ENCODE measurements at regions not wholly inside any gene's neighbourhood (a gene's known extent, or its start where the extent isn't known, plus 50 kb on each side); places are given as distances from the start of the nearest gene placed in this dataset.

DNA sequence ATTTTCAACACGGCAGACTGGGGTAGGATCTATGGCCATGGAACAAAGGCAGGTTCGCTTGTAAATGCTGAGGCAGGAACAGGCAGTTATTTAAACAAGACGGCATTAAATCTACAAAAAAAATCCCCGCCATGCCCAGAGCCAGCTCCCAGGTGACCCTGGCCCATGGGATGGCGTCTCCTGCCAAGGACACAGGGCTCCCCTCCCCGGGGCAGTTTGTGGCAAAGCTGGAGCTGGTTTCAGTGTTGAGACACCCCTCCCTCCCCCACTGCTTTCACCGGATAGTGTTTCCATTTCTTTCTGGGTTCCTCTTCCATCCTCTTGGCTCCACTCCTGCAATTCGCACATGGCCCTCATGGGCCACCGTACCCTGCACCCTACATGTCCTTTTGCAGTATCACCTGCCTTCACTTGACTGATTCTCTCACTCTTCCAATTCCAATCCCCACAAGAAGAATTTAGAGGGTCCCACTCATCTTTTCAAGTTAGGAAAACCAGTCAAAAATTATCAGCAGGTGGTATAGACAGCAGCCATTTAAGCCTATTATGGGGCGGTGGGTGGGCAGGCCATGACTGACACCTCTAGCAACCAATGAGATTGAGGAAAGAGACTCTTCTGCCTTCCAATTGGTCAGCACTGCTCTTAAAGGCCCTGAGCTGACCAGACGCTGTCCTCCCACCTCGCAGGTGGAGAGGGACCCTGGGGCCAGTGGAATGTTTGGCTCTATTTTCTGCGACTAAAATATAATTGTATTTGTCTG is 52.0 kb downstream of the OLIG1 start:
- no peaks in the 10 kb centered on the region for H3K9me3 ChIP-seq (ENCODE audit: control insufficient read depth, low read length, poor library complexity, severe bottlenecking)
- Mint-ChIP-seq H3K27ac (no peak overlapping the region), H3K27me3 (peaks cover 6% of the 10 kb centered on the region), H3K36me3 (ENCODE audit: low read depth) (no peaks in the 10 kb centered on the region), H3K4me3 (no peak overlapping the region), H3K4me1 (peaks cover 6% of the 10 kb centered on the region)
- DNase-seq (no peak), ATAC-seq (no peak)

DNA sequence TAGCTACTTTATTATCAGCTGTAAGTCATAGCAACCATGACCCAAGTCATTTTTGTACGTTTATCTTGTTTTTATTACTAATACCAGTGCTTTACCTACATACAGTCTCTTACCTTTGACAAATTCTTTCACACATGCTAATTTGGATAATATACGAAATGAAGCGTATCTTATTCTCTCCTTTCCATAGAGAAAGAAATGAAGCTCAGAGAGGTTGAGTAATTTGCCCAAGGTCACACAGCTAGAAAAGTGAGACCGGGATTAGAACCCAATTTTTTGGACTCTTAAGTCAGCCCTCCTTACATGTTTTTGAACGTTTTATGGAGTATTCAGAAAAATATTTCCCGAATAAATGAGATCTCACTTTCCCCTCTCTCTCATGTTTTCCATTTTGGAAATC is 52.6 kb downstream of the OLIG1 start:
- no peaks in the 10 kb centered on the region for H3K36me3 Mint-ChIP-seq (ENCODE audit: low read depth)
- no peak overlapping the region for H3K27ac Mint-ChIP-seq
- peaks cover 8% of the 10 kb centered on the region for H3K27me3 Mint-ChIP-seq
- peaks cover 9% of the 10 kb centered on the region for H3K4me1 Mint-ChIP-seq
- ATAC-seq (no peak), DNase-seq (no peak)
- H3K9me3 ChIP-seq (ENCODE audit: control insufficient read depth, low read length, poor library complexity, severe bottlenecking): no peaks in the 10 kb centered on the region
- H3K4me3 Mint-ChIP-seq: no peak overlapping the region

DNA sequence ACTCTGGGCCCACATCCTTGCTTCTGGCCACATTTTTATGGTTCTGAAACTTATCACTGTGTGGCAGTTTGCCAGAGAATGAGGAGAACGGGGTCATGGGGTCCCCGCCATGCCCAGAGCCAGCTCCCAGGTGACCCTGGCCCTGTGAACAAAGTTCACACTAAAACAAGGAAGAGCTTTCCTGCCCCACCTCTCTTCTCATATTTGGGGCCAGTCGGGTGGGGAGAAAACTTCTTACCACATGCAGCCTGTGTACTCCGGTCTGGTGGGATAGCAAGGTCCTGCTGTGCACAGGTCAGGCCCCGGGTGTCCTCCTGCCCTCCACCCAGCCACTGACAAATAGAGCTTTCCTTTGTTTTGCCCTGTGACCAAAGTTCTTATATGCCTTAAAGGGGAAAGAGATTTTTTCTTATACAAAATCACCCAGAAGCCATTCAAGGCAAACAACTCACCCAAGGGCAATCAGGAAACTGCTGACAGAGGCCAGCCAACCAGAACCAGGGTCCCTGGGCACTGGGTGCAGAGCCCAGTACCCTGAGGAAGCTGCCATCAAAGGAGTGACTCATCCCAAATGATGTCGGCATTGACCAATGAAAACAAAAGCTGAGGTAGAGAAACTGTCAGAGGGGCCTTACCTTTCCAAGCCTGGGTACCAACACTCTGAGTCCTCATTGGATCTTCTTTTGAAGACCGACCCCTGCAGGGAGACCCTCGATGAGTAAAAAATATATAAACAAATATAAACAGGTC is 53.6 kb downstream of the OLIG1 start:
- peaks cover 11% of the 10 kb centered on the region for H3K4me1 Mint-ChIP-seq
- peaks cover 18% of the 10 kb centered on the region for H3K27me3 Mint-ChIP-seq

DNA sequence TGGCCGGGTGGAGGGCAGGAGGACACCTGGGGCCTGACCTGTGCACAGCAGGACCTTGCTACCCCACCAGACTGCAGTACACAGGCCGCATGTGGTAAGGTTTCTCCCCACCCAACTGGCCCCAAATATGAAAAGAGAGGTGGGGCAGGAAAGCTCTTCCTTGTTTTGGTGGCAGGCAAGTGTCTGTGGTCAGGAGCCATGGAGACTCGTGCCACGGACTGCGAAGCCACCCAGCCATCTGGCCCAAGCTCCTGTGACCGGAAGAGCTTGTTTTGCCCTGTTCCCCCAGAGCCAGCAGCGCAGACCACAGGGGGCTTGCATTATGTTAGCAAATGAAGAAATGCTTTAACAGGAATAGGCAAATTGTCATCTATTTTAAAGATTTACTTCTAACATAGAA is 54.9 kb downstream of the OLIG1 start:
- no peaks in the 10 kb centered on the region for H3K9me3 ChIP-seq (ENCODE audit: control insufficient read depth, low read length, poor library complexity, severe bottlenecking)
- H3K4me1 Mint-ChIP-seq: peaks cover 11% of the 10 kb centered on the region
- no peak overlapping the region for H3K27ac Mint-ChIP-seq
- no peak overlapping the region for H3K4me3 Mint-ChIP-seq
- H3K36me3 Mint-ChIP-seq (ENCODE audit: low read depth): no peaks in the 10 kb centered on the region
- peaks cover 27% of the 10 kb centered on the region for H3K27me3 Mint-ChIP-seq
- DNase-seq (no peak), ATAC-seq (no peak)

More for the DNA sequence above, 53.6 kb downstream of the OLIG1 start:
- DNase-seq (no peak), ATAC-seq (no peak)
- no peaks in the 10 kb centered on the region for H3K9me3 ChIP-seq (ENCODE audit: control insufficient read depth, low read length, poor library complexity, severe bottlenecking)
- Mint-ChIP-seq H3K4me3 (no peak overlapping the region), H3K27ac (no peak overlapping the region), H3K36me3 (ENCODE audit: low read depth) (no peaks in the 10 kb centered on the region)

DNA sequence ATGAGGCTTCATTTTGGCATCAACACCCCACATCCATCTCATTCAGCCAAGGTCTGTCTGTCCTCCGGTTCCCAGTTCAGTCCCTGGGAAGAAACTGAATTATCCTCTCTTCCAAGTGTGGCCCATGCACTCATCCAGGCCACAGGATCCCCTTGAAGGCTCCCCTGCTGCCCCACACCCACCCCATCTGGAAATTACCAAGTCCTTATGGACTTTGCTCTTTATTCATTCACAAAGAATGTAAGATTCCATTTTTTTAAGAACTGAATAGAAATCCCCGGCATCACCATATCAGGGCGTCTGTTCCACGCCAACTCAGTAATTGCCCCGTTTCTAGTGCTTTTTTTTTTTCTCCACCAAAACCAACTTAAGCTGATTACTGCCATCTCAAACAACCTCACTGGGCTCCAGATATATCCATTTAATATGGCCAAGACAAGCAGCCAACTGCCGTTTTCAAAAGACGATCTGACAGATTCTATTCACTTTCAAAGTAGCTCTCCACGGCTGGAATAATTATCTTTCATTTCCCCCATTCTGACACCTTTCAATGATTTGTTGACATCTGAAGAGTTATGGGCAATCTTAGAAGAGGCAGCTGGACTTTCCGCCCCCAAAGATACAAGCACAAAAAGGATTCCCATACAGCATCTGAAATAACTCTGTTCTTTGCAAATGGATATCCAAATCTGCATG is 55.9 kb downstream of the OLIG1 start:
- no peak for DNase-seq
- no peak for ATAC-seq
- peaks cover 11% of the 10 kb centered on the region for H3K4me1 Mint-ChIP-seq
- H3K9me3 ChIP-seq (ENCODE audit: control insufficient read depth, low read length, poor library complexity, severe bottlenecking): no peaks in the 10 kb centered on the region
- H3K27ac Mint-ChIP-seq: no peak overlapping the region
- H3K36me3 Mint-ChIP-seq (ENCODE audit: low read depth): no peaks in the 10 kb centered on the region
- no peak overlapping the region for H3K4me3 Mint-ChIP-seq
- peaks cover 32% of the 10 kb centered on the region for H3K27me3 Mint-ChIP-seq

DNA sequence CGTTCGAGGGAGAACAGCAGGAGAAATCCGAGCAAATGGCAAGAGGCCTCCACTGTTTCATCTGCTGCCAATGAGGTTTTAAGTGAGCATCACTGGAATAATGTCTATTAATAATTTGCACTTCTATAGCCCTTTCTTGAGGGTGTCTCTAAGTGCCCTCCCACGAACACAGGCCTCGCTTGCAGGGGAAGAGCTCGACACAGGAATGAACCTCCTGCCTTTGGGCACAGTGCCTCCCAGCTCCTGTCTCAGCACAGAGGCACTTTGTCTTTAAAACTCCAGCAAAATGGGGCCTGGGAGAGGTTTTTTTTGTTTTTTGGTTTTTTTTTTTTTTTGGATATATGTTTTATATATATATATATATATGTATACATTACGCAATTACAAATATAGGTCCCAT is 56.6 kb downstream of the OLIG1 start:
- Mint-ChIP-seq H3K36me3 (ENCODE audit: low read depth) (no peaks in the 10 kb centered on the region), H3K4me3 (peak overlapping the region; percentile 61), H3K27ac (no peak overlapping the region), H3K27me3 (peaks cover 39% of the 10 kb centered on the region), H3K4me1 (peaks cover 11% of the 10 kb centered on the region)
- DNase-seq (no peak), ATAC-seq (no peak)
- H3K9me3 ChIP-seq (ENCODE audit: control insufficient read depth, low read length, poor library complexity, severe bottlenecking): no peaks in the 10 kb centered on the region

DNA sequence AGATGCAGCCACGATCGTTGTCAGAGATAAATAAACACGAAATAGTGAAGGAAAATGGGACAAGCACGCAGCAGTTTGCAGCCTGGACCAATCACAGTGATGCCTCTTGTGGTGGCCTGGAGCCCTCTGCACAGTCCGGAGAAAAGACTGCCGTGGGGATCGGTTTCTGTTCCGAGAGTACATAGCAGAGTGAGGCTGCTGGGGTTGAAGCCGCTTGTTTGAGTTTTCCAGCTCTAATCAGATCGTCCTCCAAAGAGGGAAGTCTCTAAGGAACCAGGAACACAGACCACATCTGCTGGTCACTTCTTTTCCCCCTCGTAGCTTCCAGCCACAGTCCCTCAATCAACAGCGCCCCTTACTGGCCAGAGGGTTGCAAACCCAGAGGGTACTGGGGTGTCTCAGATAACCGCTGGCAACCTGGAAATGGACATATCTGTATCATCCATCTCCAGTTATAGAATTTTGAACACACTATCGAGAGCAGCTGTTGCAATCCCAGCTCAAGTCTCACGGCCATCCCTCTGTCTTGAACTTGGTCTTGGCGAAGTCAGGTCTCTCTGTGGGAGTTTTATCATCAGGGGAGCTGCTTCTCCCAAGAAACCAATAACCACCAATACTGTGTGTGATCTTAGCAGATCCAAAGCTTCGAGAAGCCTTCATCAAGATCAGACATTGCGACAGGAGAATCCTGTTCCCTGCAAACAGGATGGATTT is 57.4 kb downstream of the OLIG1 start:
- peak; percentile 23 to 49 (median 27) for DNase-seq
- H3K27ac Mint-ChIP-seq: no peak overlapping the region
- H3K36me3 Mint-ChIP-seq (ENCODE audit: low read depth): no peaks in the 10 kb centered on the region
- peaks cover 39% of the 10 kb centered on the region for H3K27me3 Mint-ChIP-seq
- H3K4me3 Mint-ChIP-seq: peak overlapping the region; percentile 61
- peaks cover 14% of the 10 kb centered on the region for H3K4me1 Mint-ChIP-seq
- peak; percentile 72 for ATAC-seq
- H3K9me3 ChIP-seq (ENCODE audit: control insufficient read depth, low read length, poor library complexity, severe bottlenecking): no peaks in the 10 kb centered on the region

DNA sequence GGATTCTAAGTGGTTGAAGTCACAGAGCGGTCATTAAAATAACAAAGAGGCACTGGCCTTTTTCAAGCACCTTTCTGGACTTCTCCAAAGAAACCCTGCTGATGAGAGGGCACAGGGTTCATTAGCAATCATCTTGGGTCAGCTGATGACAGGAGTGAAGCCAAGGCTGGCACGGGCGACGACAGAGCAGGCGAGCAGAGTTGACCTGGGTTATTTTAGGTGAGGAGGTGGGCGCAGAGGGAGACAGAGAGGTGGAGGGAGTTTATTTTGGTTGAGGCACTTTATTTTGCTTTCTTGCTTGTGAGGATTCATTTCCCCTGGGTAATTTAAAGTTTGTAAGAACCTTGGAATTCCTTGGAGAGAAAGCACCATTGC is 57.9 kb downstream of the OLIG1 start:
- DNase-seq (no peak), ATAC-seq (no peak)
- Mint-ChIP-seq H3K36me3 (ENCODE audit: low read depth) (peaks cover 2% of the 10 kb centered on the region), H3K27ac (no peak overlapping the region), H3K4me3 (no peak overlapping the region), H3K27me3 (peaks cover 38% of the 10 kb centered on the region), H3K4me1 (peaks cover 14% of the 10 kb centered on the region)
- no peaks in the 10 kb centered on the region for H3K9me3 ChIP-seq (ENCODE audit: control insufficient read depth, low read length, poor library complexity, severe bottlenecking)

DNA sequence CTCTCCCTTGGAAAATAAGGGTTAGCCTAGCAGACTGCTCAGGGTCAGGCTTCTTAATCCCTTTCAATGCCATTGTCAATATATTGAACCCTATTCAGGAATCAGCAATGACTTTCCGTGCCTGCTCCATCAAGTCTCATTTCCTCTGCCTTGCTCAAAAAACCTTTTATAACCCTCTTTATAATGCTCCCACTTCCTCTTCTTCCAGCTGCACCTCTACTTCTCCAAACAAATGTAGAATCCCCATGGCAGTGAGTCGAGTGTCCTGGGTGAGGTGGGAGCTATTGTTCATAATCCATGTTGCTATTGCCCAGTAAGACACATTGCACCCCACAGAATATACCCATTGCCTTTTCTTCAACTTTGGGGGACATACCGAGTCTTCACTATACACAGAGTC is 58.6 kb downstream of the OLIG1 start:
- Mint-ChIP-seq H3K27me3 (peaks cover 38% of the 10 kb centered on the region), H3K4me3 (peak overlapping the region; percentile 45), H3K36me3 (ENCODE audit: low read depth) (peaks cover 2% of the 10 kb centered on the region), H3K27ac (no peak overlapping the region), H3K4me1 (peaks cover 14% of the 10 kb centered on the region)
- no peak for ATAC-seq
- no peaks in the 10 kb centered on the region for H3K9me3 ChIP-seq (ENCODE audit: control insufficient read depth, low read length, poor library complexity, severe bottlenecking)
- no peak for DNase-seq

DNA sequence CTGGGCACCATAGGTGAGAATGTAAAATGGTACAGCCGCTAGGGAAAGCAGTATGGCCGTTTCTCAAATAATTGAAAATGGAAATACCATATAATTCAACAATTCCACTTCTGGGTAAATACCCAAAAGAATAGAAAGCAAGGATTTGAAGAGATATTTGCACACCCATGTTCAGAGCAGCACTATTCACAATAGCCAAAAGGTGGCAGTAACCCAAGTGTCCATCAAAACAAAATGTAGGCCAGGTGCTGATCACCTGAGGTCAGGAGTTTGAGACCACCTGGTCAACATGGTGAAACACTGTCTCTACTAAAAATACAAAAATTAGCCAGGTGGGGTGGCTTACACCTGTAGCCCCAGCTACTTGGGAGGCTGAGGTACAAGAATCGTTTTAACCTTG is 62.1 kb downstream of the OLIG1 start:
- peaks cover 2% of the 10 kb centered on the region for H3K36me3 Mint-ChIP-seq (ENCODE audit: low read depth)
- ATAC-seq: no peak
- H3K4me1 Mint-ChIP-seq: peaks cover 13% of the 10 kb centered on the region
- H3K4me3 Mint-ChIP-seq: no peak overlapping the region
- DNase-seq: no peak
- no peak overlapping the region for H3K27ac Mint-ChIP-seq
- H3K9me3 ChIP-seq (ENCODE audit: control insufficient read depth, low read length, poor library complexity, severe bottlenecking): no peaks in the 10 kb centered on the region
- H3K27me3 Mint-ChIP-seq: peaks cover 38% of the 10 kb centered on the region

DNA sequence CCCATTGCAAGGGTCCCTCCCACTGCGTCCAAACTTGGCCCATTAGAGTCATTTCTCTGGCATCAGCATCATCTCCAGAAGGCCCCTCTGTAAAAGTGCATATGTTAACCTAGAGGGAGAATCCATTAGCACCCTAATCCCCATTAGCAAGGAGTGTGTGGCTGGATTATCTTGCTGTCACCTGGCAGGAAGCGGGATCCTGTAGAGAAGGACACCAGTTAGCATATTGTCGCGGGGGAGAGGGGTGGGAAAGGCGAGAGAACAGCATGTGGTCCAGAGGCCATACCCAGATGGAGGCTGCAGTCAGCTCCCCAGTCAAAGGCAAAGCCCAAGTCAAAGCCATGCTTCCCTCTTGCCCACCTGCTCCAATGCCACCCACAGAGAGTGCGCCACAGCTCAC is 64.0 kb downstream of the OLIG1 start:
- ATAC-seq: no peak
- Mint-ChIP-seq H3K36me3 (ENCODE audit: low read depth) (peaks cover 2% of the 10 kb centered on the region), H3K4me3 (no peak overlapping the region), H3K4me1 (peaks cover 6% of the 10 kb centered on the region), H3K27me3 (peaks cover 22% of the 10 kb centered on the region), H3K27ac (no peak overlapping the region)
- DNase-seq: no peak
- H3K9me3 ChIP-seq (ENCODE audit: control insufficient read depth, low read length, poor library complexity, severe bottlenecking): no peaks in the 10 kb centered on the region

DNA sequence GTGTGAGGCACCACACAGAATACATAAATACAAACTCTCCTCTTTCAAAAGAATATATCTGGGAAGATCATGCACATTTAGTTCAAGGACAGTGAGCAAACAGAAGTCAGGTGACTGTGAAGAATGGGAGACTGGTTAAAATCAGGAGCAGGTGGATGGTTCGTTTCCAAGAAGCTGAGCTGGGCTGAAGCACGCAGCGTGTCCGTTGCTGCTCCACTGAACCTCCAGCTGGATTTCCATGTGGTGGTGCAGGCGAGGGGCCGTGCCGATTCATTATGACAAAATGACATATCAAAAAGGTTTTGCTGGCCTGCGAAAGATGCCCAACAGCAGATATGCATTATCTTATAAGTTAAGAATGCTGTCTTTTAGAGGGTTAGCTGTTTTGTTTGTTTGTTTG is 66.0 kb downstream of the OLIG1 start:
- Mint-ChIP-seq H3K27me3 (peaks cover 27% of the 10 kb centered on the region), H3K27ac (no peak overlapping the region), H3K4me1 (peaks cover 10% of the 10 kb centered on the region), H3K4me3 (no peak overlapping the region), H3K36me3 (ENCODE audit: low read depth) (peaks cover 4% of the 10 kb centered on the region)
- no peak for ATAC-seq
- DNase-seq: no peak
- no peaks in the 10 kb centered on the region for H3K9me3 ChIP-seq (ENCODE audit: control insufficient read depth, low read length, poor library complexity, severe bottlenecking)

Measured in T-helper 17 cell (primary cell).